Upper lobe of right lung (tissue), 1 donor: ENCODE measurements at regions not wholly inside any gene's neighbourhood (a gene's known extent, or its start where the extent isn't known, plus 50 kb on each side); places are given as distances from the start of the nearest gene placed in this dataset.

ENCODE experiments used
- ATAC-seq: fragments of 200-7000 bp; cut with Tn5 transposase; one replicate; pipeline ENCODE4 v1.9.1; 2020; ENCODE audit warnings: mild to moderate bottlenecking, moderate library complexity
- DNase-seq: peaks from one replicate; pipeline ENCODE4 v3.0.0-alpha.2; 2020
- H3K27ac ChIP-seq: fragments of 200-600 bp; one replicate; pipeline ENCODE4 v1.8.0; 2022
- H3K27me3 ChIP-seq: fragments of 200-600 bp; one replicate; pipeline ENCODE4 v1.8.0; 2022; ENCODE audit warnings: mild to moderate bottlenecking
- H3K36me3 ChIP-seq: fragments of 200-600 bp; one replicate; pipeline ENCODE4 v1.8.0; 2022
- H3K4me1 ChIP-seq: fragments of 200-600 bp; one replicate; pipeline ENCODE4 v1.8.0; 2022
- H3K4me3 ChIP-seq: fragments of 200-600 bp; one replicate; pipeline ENCODE4 v1.8.0; 2022; ENCODE audit warnings: mild to moderate bottlenecking
- H3K9me3 ChIP-seq: fragments of 200-600 bp; one replicate; pipeline ENCODE4 v1.8.0; 2022
- CTCF ChIP-seq: fragments of 200-600 bp; IDR thresholded peaks from one replicate; pipeline ENCODE4 v1.8.0; 2022; ENCODE audit warnings: antibody characterized with exemption
- intact Hi-C: fragments of 100-400 bp; cut with DNase I; formaldehyde crosslinking; loops from one replicate; pipeline ENCODE4 v1.11.0; 2022
- donor health status: DM: no; HTN: yes; CAD: no; lungs with severe emphysema.

DNA sequence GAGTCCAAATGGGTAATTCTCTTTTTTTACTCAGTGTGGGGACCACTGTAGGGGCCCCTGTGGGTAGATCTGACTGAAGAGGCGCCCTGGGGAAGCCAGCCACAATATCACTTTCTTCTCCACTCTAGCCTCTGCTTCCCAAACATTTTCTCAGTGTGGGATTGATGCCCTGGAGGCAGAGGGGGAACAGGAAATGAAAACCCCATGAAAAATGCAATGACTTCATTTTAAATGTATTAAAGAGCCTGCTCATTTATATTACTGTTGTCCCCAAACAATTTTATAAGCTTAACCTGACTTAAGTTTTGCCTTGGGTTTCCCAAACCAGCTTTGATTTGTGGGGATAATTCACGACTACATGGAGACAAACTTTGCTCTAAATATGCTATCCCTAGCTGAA lies 181.9 kb downstream of the C1orf94 start:
- H3K27me3 ChIP-seq: no peaks in the 10 kb centered on the region
- no peaks in the 10 kb centered on the region for H3K4me1 ChIP-seq
- no peak overlapping the region for H3K27ac ChIP-seq
- ATAC-seq (no peak), DNase-seq (no peak)
- intact Hi-C loops: no loop called here
- no peak for TF ChIP-seq CTCF
- H3K9me3 ChIP-seq: no peaks in the 10 kb centered on the region
- H3K4me3 ChIP-seq: no peak overlapping the region
- H3K36me3 ChIP-seq: no peaks in the 10 kb centered on the region

DNA sequence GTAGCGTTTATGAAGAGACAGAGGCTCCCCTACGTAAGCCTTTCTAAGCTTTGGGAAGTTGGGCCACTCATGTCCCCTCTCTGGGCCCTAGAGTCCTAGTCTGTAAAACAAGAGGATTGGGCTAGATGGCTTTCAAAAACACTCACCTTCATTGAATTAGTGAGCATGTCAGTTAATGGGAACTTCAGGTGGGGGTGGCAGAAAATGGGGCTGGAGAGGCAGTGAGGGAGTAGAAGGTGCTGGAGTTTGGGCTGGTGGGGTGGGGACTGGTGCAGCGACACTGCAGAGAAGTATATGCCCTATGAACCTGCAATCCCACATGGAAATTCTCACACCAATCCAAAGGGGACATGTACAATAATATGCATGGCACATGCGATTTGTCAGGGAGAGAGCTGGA lies 182.7 kb downstream of the C1orf94 start:
- Histone ChIP-seq H3K27me3 (no peaks in the 10 kb centered on the region), H3K9me3 (no peaks in the 10 kb centered on the region), H3K4me3 (no peak overlapping the region), H3K27ac (no peak overlapping the region), H3K4me1 (no peaks in the 10 kb centered on the region), H3K36me3 (no peaks in the 10 kb centered on the region)
- intact Hi-C loops: no loop called here
- TF ChIP-seq CTCF: no peak
- ATAC-seq: no peak
- no peak for DNase-seq

- no peak for DNase-seq
- no peak overlapping the region for H3K4me3 ChIP-seq
- H3K9me3 ChIP-seq: no peaks in the 10 kb centered on the region
- H3K27me3 ChIP-seq: no peaks in the 10 kb centered on the region
- intact Hi-C loops: no loop called here
- no peak overlapping the region for H3K27ac ChIP-seq
- no peak for ATAC-seq
- no peaks in the 10 kb centered on the region for H3K4me1 ChIP-seq
- H3K36me3 ChIP-seq: no peaks in the 10 kb centered on the region
- no peak for TF ChIP-seq CTCF
Measured at GRCh38 chr1:34360574-34360973, 183.9 kb downstream of the C1orf94 start.

DNA sequence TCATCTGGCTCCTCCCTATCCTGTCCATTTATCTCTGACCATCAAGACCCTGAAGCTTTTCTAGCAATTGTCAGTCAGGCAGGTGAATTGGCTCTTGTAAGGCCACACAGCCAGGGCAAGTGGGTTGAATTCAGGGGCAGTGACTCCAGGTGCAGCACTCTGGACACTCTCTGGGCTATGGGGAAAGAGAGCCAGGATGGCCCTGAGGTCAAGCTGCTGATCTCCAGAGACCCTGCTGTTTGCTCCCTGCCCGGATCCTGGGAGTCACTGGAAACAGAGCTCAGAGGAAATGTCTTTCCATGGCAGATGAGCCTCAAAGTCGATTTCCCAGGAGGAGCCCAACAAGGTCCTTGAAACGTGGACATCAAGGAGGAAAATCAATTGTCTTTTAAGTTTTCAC lies 184.4 kb downstream of the C1orf94 start:
- ATAC-seq: no peak
- no peaks in the 10 kb centered on the region for H3K4me1 ChIP-seq
- no peak overlapping the region for H3K4me3 ChIP-seq
- DNase-seq: no peak
- no peaks in the 10 kb centered on the region for H3K9me3 ChIP-seq
- intact Hi-C loops: no loop called here
- no peak overlapping the region for H3K27ac ChIP-seq
- TF ChIP-seq CTCF: no peak
- no peaks in the 10 kb centered on the region for H3K27me3 ChIP-seq
- no peaks in the 10 kb centered on the region for H3K36me3 ChIP-seq

DNA sequence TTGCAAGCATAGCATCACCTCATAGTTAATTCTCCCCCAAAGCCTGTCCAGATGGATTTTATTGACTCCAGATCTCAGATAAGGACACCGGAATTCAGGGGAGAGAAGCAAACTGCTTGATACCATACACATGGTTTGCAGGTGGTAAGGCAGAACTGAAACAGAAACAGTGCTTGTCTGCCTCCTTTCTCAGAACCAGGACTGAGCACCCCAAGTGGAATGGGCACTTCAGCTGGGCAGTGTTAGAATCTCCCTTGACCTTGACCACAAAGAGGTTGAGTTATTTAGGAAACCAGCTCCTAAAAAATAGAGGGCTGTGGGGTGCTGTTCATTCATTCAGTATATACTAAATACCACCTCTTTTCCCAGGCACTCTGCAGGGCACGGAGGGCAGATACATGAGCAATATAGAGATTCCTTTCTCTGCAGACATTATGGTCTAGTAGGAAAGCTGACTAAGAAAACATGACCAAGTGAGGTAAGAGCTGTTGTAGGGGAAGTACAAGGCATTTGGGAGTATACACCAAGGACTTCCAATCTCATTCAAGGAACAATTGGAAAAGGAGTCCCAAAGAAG lies 185.2 kb downstream of the C1orf94 start:
- no peak for TF ChIP-seq CTCF

DNA sequence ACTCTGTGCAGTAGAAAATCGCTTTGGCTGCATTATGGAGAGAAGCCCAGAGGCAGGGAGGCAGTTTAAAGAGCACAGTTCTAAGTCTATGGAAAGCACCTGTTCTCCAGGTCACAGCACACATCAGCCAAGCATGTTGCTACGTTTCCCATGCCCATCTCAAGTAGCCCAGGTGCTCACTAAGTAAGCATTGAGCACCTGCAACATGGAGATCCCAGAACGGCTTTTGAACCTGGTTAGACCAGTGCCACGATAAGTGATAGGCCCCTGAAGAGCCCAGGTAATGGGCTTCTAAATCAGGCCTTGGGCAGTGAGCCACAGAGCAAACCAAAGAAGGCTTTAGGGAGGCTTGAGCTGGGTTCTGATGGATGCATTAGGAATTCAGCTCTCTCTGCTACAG lies 186.2 kb downstream of the C1orf94 start:
- intact Hi-C loops: no loop called here
- no peak overlapping the region for H3K27ac ChIP-seq
- H3K4me3 ChIP-seq: no peak overlapping the region
- no peaks in the 10 kb centered on the region for H3K27me3 ChIP-seq
- DNase-seq (no peak), ATAC-seq (peak; percentile 45)
- H3K36me3 ChIP-seq: no peaks in the 10 kb centered on the region
- no peaks in the 10 kb centered on the region for H3K4me1 ChIP-seq
- no peaks in the 10 kb centered on the region for H3K9me3 ChIP-seq
- TF ChIP-seq CTCF: no peak

More for the DNA sequence above, 185.2 kb downstream of the C1orf94 start:
- no peaks in the 10 kb centered on the region for H3K4me1 ChIP-seq
- intact Hi-C loops: no loop called here
- no peaks in the 10 kb centered on the region for H3K36me3 ChIP-seq
- H3K9me3 ChIP-seq: no peaks in the 10 kb centered on the region
- DNase-seq: no peak
- H3K4me3 ChIP-seq: no peak overlapping the region
- no peak overlapping the region for H3K27ac ChIP-seq
- ATAC-seq: no peak
- no peaks in the 10 kb centered on the region for H3K27me3 ChIP-seq
